DMS114 treated with DMSO at 0.1 percent for 48 hours (cell line): ENCODE measurements at regions not wholly inside any gene's neighbourhood (a gene's known extent, or its start where the extent isn't known, plus 50 kb on each side); places are given as distances from the start of the nearest gene placed in this dataset.

Source experiments
- DNase-seq: peaks from one replicate; lab custom pipeline; 2025; ENCODE audit not compliant: unreplicated experiment; lab: John Stamatoyannopoulos, UW

- no peak for DNase-seq
Observed at GRCh38 chr18:76255070-76255683, 239.9 kb downstream of the ZNF516 start.

DNA sequence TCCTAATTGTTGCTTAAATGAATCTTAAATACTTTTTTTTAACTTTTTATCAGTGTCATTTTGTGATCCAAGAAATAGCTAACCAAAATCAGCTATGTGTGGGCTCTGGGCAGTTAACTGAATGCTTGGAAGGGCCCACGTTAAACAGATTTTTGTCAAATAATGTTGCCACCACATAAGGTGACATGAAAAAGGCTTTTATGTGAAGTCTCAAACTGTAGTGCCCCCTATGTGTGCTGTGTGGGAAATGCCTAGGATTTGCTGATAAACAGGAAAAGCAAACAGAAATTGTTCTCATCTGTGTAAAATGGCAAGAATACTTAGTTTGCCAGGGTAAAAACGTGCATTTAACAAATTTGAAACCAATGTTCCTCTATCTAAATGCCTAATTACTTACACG, 242.2 kb downstream of the ZNF516 start:
- DNase-seq = no peak

GRCh38 chr18:76252139-76252538, 242.9 kb downstream of the ZNF516 start:
- no peak for DNase-seq

- no peak for DNase-seq
Observed at GRCh38 chr18:76251691-76252090, 243.4 kb downstream of the ZNF516 start.

- DNase-seq = no peak
Observed at GRCh38 chr18:76246590-76246989, 248.5 kb downstream of the ZNF516 start.

DNA sequence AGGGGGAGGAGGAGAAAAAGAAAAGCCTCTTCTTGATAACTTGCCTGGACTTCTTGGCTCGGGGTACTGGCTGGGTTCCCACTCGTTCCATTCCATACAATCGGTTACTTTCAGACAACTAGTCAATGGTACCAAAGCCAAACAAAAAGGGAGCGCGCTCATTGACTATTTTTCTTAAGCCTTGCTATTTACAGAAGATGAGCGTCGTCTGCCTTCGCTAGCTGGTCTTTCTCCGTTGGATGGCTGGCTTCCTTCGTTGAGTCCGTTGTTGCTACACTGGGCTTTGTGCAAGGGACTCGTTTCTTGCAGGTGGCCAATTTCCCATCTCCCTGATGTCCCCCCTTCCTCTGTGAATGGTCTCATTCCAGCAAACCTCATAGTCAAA, 260.4 kb downstream of the ZNF516 start:
- DNase-seq = no peak

DNA sequence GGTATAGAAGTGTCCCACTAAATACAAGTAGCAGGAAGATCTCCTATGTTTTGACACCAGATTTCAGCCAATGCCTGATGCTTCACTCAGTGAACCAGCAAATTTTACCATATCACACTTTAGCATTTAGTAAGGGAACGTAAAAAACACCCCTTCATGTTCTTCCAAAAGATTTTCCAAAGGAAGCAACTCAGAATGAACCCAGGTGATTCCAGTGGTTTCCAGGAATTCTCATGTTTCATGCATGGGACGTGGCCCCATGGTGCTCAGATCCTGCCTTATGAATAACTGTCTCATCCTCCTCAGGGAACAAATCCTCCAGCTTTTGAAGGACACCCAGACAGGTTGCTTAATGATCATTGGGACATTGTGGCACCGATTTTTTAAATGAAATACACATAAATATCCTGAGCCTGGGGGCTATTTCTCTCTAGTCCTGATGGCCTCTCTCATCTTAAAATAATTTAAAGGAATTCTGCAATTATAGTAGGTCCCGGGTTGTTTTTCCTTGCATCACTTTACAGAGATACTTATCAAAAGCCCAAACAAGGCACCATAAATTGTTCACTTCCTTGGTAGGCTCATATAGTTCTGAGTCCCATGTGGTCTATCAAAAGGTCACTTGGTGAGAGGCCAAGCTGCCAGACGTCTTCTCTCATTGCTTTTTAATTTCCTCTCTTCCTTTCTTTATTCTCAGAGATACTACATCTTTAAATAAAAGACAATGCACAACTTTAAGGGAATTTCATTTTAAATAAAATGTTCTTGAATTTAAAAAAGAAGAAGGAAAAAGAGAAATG, 261.0 kb downstream of the ZNF516 start:
- DNase-seq = no peak

- DNase-seq = no peak
Observed at GRCh38 chr18:76233406-76233805, 261.6 kb downstream of the ZNF516 start.

DNA sequence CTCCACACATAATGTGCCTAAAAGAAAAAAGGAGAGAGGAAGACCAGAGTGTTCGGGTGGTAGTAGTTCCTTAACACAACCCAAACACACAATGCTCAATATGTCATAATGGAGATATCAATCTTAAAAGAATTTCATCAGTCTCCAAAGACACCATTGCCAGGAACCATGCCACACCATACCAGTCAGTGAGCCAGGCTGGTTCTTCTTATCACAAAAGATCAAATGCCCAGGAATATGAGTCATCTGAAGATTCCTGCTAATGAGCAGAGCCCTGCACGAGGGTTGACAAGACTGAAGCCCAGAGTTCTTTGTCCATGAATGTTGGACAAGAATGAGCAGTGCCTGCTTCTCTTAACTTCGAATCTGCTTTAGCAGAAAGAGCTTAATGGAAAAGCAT, 262.3 kb downstream of the ZNF516 start:
- DNase-seq = no peak

GRCh38 chr18:76232010-76232409, 263.0 kb downstream of the ZNF516 start:
- no peak for DNase-seq

- DNase-seq = no peak
Observed at GRCh38 chr18:76231402-76231801, 263.6 kb downstream of the ZNF516 start.

DNA sequence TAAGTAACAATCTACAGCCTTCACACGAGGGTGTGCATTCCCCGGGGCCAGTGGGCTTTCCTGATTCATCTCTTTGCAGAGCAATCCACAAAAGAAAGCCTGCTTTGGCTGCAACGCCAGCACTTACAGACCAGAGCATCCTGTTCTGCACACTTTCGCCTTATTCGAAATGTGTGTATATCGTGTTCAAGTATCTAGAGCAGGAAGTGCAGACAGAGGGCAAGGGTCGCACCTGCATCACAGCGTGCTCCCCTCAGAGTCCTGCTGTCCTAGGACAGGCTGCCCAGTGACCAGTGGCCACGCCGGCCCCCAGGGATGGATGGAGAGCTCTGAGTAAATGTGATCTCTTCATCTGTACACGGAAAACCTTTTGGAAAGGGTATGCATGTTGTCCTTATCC, 264.3 kb downstream of the ZNF516 start:
- DNase-seq = no peak

- no peak for DNase-seq
Observed at GRCh38 chr18:76228716-76229115, 266.3 kb downstream of the ZNF516 start.

DNA sequence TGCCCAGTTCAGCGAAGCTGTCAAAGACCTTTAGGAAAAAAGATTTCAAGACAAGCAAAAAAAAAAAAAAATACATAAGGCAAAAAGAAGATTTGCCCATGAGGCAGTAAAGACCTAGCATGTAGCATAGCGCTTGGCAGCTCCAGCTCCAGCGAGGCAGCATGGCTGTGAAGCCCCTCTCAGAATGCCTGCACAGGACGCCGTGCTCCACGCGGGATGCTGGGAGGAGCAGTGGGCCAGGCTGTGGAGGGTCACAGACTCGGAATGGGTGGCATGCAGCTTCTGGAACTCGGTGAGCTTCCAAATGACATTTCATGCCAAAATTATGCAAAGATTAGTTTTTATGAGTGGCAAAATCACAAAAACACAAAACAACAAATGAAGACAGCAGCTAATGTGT, 267.3 kb downstream of the ZNF516 start:
- DNase-seq = no peak

DNA sequence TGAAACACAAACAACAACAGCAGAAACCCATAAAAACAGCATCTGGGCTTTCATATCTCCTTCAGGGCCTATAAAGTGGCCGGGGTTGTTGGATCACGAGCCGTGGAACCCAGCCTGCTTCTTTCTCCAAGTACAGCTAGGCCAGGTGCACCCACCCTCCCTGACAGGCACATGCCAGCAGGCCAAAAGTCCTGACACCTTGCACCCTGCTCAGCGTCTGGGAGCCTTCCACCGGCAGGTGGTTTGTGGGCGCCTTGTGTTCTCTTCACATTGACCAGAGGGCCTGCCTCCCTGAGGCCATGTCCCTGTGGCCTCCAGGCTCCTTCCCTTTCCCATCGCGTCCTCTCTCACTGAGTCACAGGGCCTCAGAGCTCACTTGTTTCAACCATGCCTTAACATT, 271.6 kb downstream of the ZNF516 start:
- no peak for DNase-seq

DNA sequence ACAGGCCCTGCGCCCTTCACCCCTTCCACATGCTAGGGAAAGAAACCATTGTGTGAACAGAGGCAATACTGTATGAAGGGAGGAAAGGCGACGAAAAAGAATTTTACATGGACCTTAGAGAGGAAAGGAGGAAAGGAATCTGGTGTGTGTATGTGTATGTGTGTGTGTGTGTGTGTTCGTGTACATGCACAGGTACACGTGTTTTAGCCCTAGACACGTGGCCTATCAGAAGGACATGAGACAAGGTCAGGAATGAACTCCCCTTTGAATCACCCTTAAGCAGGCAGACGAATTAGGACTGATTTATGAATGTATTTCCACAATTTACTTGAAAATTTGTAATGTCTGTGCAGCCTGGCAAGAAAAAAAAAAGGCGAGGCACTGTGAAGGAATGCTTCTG, 276.0 kb downstream of the ZNF516 start:
- DNase-seq = no peak

- no peak for DNase-seq
Observed at GRCh38 chr18:76216096-76216495, 278.9 kb downstream of the ZNF516 start.

DNA sequence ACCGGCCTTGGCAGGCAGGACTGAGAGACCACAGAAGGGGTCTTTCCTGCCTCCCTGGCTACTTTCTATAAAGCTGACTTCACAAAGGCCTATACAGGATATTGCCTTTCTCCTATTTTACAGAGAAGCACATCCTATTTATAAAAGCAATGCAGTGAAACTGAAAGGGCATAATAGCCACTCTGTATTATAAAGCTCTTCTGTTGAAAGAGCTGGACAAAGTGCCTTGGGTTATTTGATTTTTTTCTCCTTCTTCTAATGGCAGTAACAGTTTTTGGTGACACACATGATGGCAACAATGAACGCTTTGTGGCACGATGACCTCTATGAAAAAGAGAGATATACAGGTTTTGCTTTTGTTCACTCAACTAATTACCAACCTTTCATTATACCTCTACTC, 281.1 kb downstream of the ZNF516 start:
- no peak for DNase-seq

DNA sequence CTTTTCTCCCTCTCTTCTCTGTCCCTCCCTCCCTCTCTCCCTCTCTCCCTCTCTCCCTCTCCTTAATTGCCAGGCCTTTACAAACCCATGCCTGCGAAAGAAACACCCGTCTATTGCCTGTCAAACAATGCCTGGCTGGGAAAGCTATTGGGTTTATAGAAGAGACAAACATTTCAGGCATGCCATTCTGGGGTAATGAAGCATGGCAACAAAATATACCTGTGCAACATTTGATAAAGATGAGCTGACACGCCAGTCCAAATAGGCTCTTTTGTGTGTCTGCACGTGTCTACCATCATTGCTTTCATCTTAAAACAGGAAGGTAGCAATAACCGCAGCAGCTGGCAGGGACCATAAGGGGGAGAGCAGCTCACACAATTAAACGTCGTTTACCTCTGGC, 282.1 kb downstream of the ZNF516 start:
- DNase-seq = no peak

DNA sequence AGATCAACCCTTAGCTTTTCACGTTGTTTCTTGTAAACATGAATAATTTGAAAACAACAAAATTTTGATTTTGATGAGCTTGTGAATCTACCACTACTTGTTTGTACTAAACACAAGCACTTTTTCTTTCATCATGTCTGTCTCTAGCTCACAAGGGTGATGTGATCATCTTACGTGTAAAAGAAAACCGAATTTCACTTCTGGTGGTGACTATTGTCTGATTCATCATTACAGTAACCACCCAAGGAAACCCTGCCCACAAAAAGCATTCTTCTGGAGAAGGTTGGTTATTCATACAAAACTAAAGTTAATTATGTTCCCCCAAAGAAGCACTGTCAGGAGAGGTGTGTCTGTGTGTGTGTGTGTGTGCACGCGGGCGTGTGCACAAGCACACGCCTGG, 285.4 kb downstream of the ZNF516 start:
- no peak for DNase-seq

- no peak for DNase-seq
Observed at GRCh38 chr18:76208678-76209306, 286.2 kb downstream of the ZNF516 start.

- DNase-seq = no peak
Observed at GRCh38 chr18:76205906-76206305, 289.1 kb downstream of the ZNF516 start.
